CD4-positive, alpha-beta T cell treated with Interleukin-2 at 100 ng/mL for 4 hours (primary cell): ENCODE measurements at regions not wholly inside any gene's neighbourhood (a gene's known extent, or its start where the extent isn't known, plus 50 kb on each side); places are given as distances from the start of the nearest gene placed in this dataset.
A peak's percentile ranks its signal among the peaks of the same experiment; 100 is the strongest.
"Not testable (repeated sequence)": the region's sequence is repeated elsewhere in the genome, so short reads cannot be mapped to it uniquely, and the experiment has no call there.

Source experiments
- DNase-seq: peaks from one replicate; pipeline ENCODE4 v3.0.0-alpha.2; 2020; ENCODE audit warnings: low spot score

DNA sequence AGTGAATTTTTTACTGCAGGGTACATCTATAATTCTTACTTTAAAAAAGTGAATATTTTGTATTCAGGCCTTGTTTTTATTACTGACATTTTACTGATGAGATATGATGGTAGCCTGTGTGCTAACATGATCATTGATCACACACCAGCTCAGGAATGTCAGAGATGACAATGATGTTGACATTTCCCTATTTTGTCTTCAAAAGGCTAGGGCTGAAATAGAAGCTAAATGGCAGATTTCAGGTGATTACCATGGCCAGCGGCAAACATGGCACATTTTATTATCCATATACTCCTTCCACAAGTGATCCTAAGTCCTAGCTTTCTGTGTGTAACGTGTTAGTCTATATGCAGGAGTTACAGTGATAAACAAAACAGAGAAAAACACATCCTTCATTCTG, 544.3 kb upstream of the MIR17HG start:
- no peak for DNase-seq

- DNase-seq, result no peak
Observed at GRCh38 chr13:90806016-90806615, 541.4 kb upstream of the MIR17HG start.

- no peak for DNase-seq
Observed at GRCh38 chr13:90806892-90807291, 540.6 kb upstream of the MIR17HG start.

DNA sequence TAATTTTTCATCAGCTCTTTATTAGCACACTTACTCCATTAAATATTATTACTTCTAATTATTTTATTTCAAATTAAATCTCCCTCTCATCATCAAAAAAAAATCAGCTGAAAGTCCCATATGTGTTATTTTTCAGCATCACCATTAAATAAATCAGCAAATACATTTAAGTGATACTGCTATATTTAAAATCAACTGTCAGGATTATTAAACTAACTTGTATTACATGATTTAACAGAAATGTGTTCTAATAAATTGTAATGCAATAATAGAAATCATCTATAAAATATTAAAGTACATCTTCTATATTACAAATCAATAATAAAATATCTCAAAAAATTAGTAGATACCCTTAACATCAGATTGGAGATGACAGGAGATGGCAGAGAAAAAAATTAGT, 538.6 kb upstream of the MIR17HG start:
- no peak for DNase-seq

GRCh38 chr13:90824032-90824431, 523.5 kb upstream of the MIR17HG start:
- DNase-seq, result no peak

DNA sequence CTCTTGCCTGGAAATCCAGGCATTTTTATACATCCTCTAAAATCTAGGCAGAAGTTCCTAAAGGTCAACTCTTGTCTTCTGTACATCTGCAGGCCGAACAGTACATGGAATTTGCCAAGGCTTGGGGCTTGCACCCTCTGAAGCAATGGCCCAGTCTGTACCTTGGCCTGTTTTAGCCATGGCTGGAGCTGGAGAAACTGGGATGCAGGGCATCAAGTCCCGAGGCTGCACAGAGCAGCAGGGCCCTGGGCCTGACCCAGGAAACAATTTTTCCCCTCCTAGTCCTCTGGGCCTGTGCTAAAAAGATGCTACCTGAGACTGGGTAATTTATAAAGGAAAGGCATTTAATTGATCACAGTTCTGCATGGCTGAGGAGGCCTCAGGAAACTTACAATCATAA, 520.8 kb upstream of the MIR17HG start:
- DNase-seq, result no peak

DNA sequence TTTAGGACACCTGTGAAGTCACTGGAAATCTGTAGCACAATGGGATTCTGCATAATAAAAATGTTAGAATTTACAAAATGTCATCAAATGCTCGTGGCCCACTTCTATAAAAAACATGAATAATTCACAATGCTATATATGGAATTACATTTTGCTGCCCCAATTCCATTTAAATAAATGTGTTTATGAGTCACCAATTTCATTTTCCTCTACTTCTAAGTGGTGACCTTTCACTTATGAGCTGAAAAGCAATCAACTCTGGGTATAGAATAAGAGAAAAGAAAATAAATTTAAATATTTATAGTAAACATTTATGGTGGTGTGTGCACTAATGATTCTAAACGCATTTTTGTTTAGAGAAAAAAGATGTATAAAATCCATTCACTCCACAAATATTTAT, 516.7 kb upstream of the MIR17HG start:
- no peak for DNase-seq

DNA sequence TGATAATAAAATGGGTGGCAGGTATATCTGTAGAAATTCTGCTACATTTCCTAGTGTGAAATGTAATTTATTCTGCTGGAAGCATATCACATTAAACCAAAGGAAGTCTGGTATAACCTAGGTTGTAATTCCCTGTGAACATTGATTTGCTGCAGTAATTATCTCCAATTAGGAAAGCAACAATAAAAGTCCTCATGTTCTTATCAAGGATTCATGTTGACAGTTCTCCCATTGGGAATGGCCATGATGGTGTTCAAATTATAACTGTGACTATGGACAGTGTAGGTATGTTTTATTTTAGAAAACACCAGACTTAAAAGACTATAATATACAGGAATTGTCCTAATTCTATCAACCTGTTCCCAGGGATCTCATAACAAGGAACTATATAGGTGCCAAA, 513.5 kb upstream of the MIR17HG start:
- DNase-seq, result no peak

- DNase-seq, result no peak
Observed at GRCh38 chr13:90834700-90835099, 512.8 kb upstream of the MIR17HG start.

DNA sequence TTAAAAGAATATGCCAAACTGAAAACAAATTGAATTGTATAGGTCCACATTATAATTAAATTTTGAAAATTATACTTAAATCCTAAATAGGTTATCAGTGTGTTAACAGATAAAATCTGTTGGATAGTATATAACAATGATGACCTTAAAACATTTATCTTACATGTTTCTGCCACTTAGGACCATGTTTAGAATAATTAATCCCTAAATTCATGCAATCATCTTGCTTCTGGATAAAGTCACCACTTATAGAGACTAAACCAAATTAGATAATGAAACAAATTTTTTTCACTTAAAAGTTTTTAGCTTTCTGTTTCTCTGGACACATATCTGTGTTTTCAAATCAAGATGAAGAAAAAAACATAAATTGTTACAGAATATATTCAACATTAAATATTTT, 511.7 kb upstream of the MIR17HG start:
- no peak for DNase-seq

DNA sequence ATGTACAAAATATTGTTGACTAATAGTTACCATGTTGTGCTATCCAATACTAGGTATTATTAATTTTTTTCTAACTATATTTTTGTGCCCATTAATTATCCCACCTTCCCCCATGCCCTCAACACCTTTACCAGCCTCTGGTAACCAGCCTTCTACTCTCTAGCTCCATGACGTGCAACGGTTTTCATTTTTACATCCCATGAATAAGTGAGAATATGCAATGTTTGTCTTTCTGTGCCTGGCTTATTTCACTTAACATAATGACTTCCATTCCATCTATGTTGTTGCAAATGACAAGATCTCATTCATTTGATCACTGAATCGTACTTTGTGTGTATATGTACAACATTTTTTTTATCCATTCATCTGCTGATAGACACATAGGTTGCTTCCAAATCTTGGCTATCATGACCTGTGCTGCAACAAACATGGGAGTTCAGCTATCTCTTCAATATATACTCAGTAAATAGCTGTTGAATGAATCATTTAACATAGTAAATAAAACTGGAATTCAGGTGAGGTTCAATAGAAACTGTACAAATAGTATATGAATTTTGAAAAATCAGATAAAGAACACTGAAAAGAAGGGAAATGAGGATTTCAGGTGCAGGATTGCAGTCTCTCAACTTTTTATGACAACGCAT, 509.0 kb upstream of the MIR17HG start:
- no peak for DNase-seq

DNA sequence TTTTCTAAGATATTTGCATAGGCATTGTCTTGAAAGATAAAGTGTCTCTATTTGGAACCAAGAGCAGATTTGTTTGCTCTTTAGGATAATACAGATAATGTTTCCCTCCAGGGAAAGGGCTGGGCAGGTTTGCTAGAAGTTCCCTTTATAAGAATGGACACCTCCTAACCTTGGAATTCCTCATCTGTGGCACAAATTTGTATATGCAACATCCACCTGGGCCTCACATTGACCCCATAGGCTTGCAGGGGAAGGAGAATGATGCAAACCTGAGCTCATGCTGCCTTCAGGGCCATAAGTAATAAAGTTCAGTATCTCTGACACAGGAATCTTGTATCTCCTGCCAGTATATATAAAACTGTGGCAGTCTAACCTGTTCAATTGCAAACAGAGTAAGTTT, 508.4 kb upstream of the MIR17HG start:
- DNase-seq, result no peak

DNA sequence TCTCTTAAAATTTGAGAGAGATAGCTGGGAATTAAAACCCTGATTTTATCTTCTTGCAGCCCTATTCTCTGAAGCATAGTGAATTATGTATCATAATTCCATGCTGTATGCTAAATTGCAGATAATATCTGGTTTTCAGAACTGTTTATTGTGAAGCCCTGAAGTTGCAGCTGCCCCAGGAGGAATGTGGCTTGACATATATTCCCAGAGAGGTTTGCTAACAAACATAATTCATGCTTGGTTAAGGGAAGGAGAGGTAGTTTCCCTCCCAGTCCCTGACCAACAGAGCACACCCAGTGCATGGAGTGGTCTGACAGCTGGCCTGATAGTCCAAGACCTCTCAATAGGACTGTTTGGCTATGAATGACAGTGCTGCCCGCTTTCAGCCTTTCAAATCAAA, 500.6 kb upstream of the MIR17HG start:
- DNase-seq, result no peak

- not testable (repeated sequence) for DNase-seq
Observed at GRCh38 chr13:90853666-90854065, 493.8 kb upstream of the MIR17HG start.

GRCh38 chr13:90857921-90858320, 489.6 kb upstream of the MIR17HG start:
- no peak for DNase-seq

- no peak for DNase-seq
Observed at GRCh38 chr13:90866006-90866405, 481.5 kb upstream of the MIR17HG start.

DNA sequence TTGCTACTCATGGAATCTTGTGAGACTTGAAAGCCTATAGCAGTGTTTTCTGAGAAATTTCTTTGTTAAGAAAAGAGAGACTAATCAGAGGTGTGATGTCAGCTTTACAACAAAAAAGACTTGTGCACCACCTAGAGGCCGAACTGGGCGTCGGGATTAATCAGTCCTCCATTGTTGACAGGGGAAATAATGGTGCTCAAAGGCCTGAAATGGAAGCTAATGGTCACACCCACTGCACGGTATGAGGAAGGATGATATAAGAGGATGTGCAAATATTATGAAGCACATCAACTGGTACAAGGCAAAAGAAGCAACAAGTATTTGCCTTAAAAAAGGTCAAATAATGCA, 480.2 kb upstream of the MIR17HG start:
- DNase-seq, result peak; percentile 5

DNA sequence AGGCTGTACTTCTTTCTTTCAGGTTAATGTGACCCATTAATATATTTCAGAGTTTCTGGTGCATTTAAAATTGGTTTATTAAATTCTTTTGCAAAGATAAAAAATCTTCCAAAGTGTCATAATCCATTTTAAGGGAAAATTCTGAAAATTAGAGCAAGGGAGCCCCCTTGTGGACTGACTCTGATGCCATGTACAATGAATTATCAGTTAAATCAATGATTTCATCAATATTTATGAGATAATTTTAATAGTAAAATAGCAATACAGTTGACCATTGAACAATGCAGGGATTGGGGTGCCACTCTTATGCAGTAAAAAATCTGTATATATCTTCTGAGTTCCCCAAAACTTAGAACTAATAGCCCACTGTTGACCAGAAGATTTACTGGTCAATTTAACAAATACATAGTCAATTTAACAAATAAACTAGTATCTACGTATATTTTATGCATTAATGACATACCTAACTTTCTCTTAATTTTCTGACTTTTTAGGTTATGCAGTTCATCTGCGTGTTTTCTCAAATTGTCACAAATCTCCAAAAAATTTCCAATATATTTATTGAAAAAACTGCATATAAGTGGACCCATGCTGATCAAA, 479.1 kb upstream of the MIR17HG start:
- no peak for DNase-seq

GRCh38 chr13:90869580-90869979, 477.9 kb upstream of the MIR17HG start:
- no peak for DNase-seq

GRCh38 chr13:90872491-90873025, 474.9 kb upstream of the MIR17HG start:
- no peak for DNase-seq

GRCh38 chr13:90880790-90881189, 466.7 kb upstream of the MIR17HG start:
- DNase-seq, result no peak

DNA sequence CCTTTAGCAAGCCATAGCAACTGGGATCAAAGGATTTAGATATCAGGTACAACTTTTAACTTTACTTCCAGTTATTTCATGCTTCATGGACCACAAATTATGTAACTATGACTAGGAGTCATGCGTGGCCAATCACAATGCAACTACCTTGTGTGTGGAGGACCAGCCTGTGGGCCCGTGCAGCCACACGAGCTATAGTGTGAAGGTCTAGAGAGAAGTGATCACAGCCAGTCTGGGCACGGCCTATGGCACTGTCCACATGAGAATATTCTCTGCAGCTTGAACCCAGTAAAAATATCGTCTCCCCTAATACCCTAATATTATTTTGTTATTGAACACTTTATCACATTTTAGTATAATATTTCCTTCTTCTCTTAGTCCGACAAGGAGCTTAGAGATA, 464.9 kb upstream of the MIR17HG start:
- DNase-seq, result no peak

DNA sequence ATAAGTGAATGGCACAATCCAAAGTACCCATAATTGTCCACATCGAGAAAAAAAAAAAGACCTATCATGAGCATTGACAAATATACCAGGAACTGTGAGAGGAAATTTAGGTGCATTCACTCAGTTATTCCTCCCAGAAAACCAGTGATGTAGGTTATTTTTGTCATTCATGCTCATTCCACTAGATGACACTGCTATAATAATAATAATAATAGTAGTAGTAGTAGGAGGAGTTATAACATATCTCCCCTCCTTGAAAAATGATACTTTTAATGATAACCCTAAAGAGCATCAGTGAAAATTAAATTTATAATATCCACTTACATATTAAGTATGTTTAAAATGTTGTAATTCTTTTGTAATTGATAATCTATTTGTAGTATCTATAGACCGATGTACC, 463.9 kb upstream of the MIR17HG start:
- no peak for DNase-seq

GRCh38 chr13:90884066-90884465, 463.4 kb upstream of the MIR17HG start:
- no peak for DNase-seq
